Breast epithelium (tissue), 4 donors: ENCODE measurements at regions not wholly inside any gene's neighbourhood (a gene's known extent, or its start where the extent isn't known, plus 50 kb on each side); places are given as distances from the start of the nearest gene placed in this dataset.

ENCODE experiments used
- DNase-seq, 2 donors: peaks; one replicate each; pipeline ENCODE4 v3.0.0-alpha.2; 2019; ENCODE audit warnings: low spot score in 2 of 2
- H3K27ac ChIP-seq, 2 donors: fragments of 200-600 bp; sonication (generic) in 1 of 2; one replicate each; pipeline ENCODE4 v1.5.1; 2016 to 2019; ENCODE audit warnings: mild to moderate bottlenecking in 1 of 2
- H3K27me3 ChIP-seq, 2 donors: fragments of 200-600 bp; sonication (generic) in 1 of 2; one replicate each; pipeline versions ENCODE4 v1.5.1 to v1.6.0; 2017 to 2019; ENCODE audit warnings: control low read depth in 1 of 2, mild to moderate bottlenecking in 1 of 2
- H3K36me3 ChIP-seq: fragments of 200-600 bp; one replicate; pipeline ENCODE4 v1.5.1; 2019
- H3K4me1 ChIP-seq, 2 donors: fragments of 200-600 bp; sonication (generic); one replicate each; pipeline ENCODE4 v1.5.1; 2016 to 2019; ENCODE audit warnings: control low read depth in 1 of 2
- H3K4me3 ChIP-seq, 3 donors: fragments of 200-600 bp; sonication (generic); 1 replicate in 2 of 3; 2 replicates in 1 of 3; pipeline ENCODE4 v1.5.1; 2016 to 2019; ENCODE audit warnings: mild to moderate bottlenecking in 3 of 3, moderate library complexity in 2 of 3
- H3K9me3 ChIP-seq, 2 donors: fragments of 200-600 bp; sonication (generic) in 1 of 2; one replicate each; pipeline ENCODE4 v1.5.1; 2016 to 2019; ENCODE audit warnings: control low read depth in 1 of 2
- CTCF ChIP-seq, 3 donors: fragments of 450-650 bp; IDR thresholded peaks; one replicate each; pipeline ENCODE4 v1.5.1; 2016 to 2017; ENCODE audit warnings: antibody characterized with exemption in 3 of 3, mild to moderate bottlenecking in 3 of 3, moderate library complexity in 3 of 3
- POLR2A ChIP-seq: fragments of 450-650 bp; IDR thresholded peaks from one replicate; pipeline ENCODE4 v1.6.1; 2016; ENCODE audit warnings: antibody characterized with exemption, mild to moderate bottlenecking, moderate library complexity
- POLR2AphosphoS5 ChIP-seq, 3 donors: sonication (generic); formaldehyde crosslinking; IDR thresholded peaks; one replicate each; pipeline ENCODE4 v1.6.1; 2017; ENCODE audit warnings: antibody characterized with exemption in 3 of 3
- intact Hi-C: fragments of 100-400 bp; cut with DNase I; formaldehyde crosslinking; loops from one replicate; pipeline ENCODE4 v1.15.1; 2023; ENCODE audit warnings: low total_unique reads

GRCh38 chrX:69051901-69052300, 113.4 kb downstream of the PJA1 start:
- TF ChIP-seq CTCF (IDR thresholded peaks at IDR 0.05): no peak
- no peak for TF ChIP-seq POLR2AphosphoS5 (IDR thresholded peaks at IDR 0.05)
- no peak for TF ChIP-seq POLR2A
- DNase-seq: no peak
- intact Hi-C loops: no loop called here
- H3K9me3 ChIP-seq: no peaks in the 10 kb centered on the region
- no peaks in the 10 kb centered on the region for H3K4me1 ChIP-seq
- no peak overlapping the region for H3K27ac ChIP-seq
- peaks cover 0 to 45% of the 10 kb centered on the region in 2 donors for H3K27me3 ChIP-seq
- H3K4me3 ChIP-seq: no peak overlapping the region
- H3K36me3 ChIP-seq: no peaks in the 10 kb centered on the region

GRCh38 chrX:69050051-69050765, 115.0 kb downstream of the PJA1 start:
- Histone ChIP-seq H3K4me1 (no peaks in the 10 kb centered on the region), H3K36me3 (no peaks in the 10 kb centered on the region), H3K9me3 (no peaks in the 10 kb centered on the region), H3K27me3 (peaks cover 0 to 60% of the 10 kb centered on the region in 2 donors), H3K4me3 (no peak overlapping the region), H3K27ac (no peak overlapping the region)
- intact Hi-C loops: no loop called here
- no peak for DNase-seq
- no peak for TF ChIP-seq POLR2A
- TF ChIP-seq POLR2AphosphoS5 (IDR thresholded peaks at IDR 0.05): no peak
- no peak for TF ChIP-seq CTCF (IDR thresholded peaks at IDR 0.05)

- no peak for TF ChIP-seq POLR2A
- no peak for TF ChIP-seq CTCF (IDR thresholded peaks at IDR 0.05)
- no peak for TF ChIP-seq POLR2AphosphoS5 (IDR thresholded peaks at IDR 0.05)
- H3K27ac ChIP-seq: no peak overlapping the region
- no peaks in the 10 kb centered on the region for H3K9me3 ChIP-seq
- intact Hi-C loops: no loop called here
- no peak overlapping the region for H3K4me3 ChIP-seq
- H3K27me3 ChIP-seq: peaks cover 0 to 51% of the 10 kb centered on the region in 2 donors
- no peaks in the 10 kb centered on the region for H3K4me1 ChIP-seq
- no peaks in the 10 kb centered on the region for H3K36me3 ChIP-seq
- DNase-seq: no peak
These were observed 118.2 kb downstream of the PJA1 start for GRCh38 chrX:69046996-69047490.

GRCh38 chrX:69045616-69046345, 119.5 kb downstream of the PJA1 start:
- H3K9me3 ChIP-seq: no peaks in the 10 kb centered on the region
- no peak for DNase-seq
- no peaks in the 10 kb centered on the region for H3K4me1 ChIP-seq
- H3K36me3 ChIP-seq: no peaks in the 10 kb centered on the region
- TF ChIP-seq CTCF (IDR thresholded peaks at IDR 0.05) (no peak), POLR2A (no peak), POLR2AphosphoS5 (IDR thresholded peaks at IDR 0.05) (no peak)
- no peak overlapping the region for H3K4me3 ChIP-seq
- no peak overlapping the region for H3K27ac ChIP-seq
- H3K27me3 ChIP-seq: peaks cover 0 to 42% of the 10 kb centered on the region in 2 donors
- intact Hi-C loops: no loop called here

GRCh38 chrX:69038816-69039215, 126.4 kb downstream of the PJA1 start:
- no peak overlapping the region for H3K27ac ChIP-seq
- peaks cover 0 to 18% of the 10 kb centered on the region in 2 donors for H3K27me3 ChIP-seq
- no peaks in the 10 kb centered on the region for H3K9me3 ChIP-seq
- no peak for DNase-seq
- intact Hi-C loops: no loop called here
- H3K4me3 ChIP-seq: no peak overlapping the region
- H3K4me1 ChIP-seq: no peaks in the 10 kb centered on the region
- no peaks in the 10 kb centered on the region for H3K36me3 ChIP-seq
- TF ChIP-seq POLR2AphosphoS5 (IDR thresholded peaks at IDR 0.05): no peak
- TF ChIP-seq CTCF (IDR thresholded peaks at IDR 0.05): no peak
- TF ChIP-seq POLR2A: no peak
